Parathyroid adenoma (tissue), 2 donors: ENCODE measurements at regions not wholly inside any gene's neighbourhood (a gene's known extent, or its start where the extent isn't known, plus 50 kb on each side); places are given as distances from the start of the nearest gene placed in this dataset.

Experiments
- H2AFZ ChIP-seq: fragments of 300-600 bp; sonication (generic); one replicate; pipeline ENCODE4 v1.7.0; 2017; ENCODE audit warnings: antibody characterized with exemption, mild to moderate bottlenecking
- H3K27ac ChIP-seq: fragments of 300-600 bp; sonication (generic); one replicate; pipeline ENCODE4 v1.7.0; 2017
- H3K27me3 ChIP-seq: fragments of 300-600 bp; sonication (generic); one replicate; pipeline ENCODE4 v1.7.0; 2017; ENCODE audit warnings: low read length; ENCODE audit not compliant: control insufficient read depth, insufficient read depth
- H3K36me3 ChIP-seq: fragments of 300-600 bp; sonication (generic); one replicate; pipeline ENCODE4 v1.7.0; 2017; ENCODE audit warnings: low read length; ENCODE audit not compliant: control insufficient read depth, insufficient read depth
- H3K4me1 ChIP-seq: fragments of 300-600 bp; sonication (generic); one replicate; pipeline ENCODE4 v1.7.0; 2017; ENCODE audit warnings: control low read depth
- H3K4me2 ChIP-seq: fragments of 300-600 bp; sonication (generic); one replicate; pipeline ENCODE4 v1.7.0; 2017; ENCODE audit warnings: low read length
- H3K4me3 ChIP-seq: fragments of 300-600 bp; sonication (generic); one replicate; pipeline ENCODE4 v1.7.0; 2017; ENCODE audit warnings: low read depth, low read length
- H3K79me2 ChIP-seq: fragments of 300-600 bp; sonication (generic); one replicate; pipeline ENCODE4 v1.7.0; 2017; ENCODE audit warnings: control low read depth
- H3K9ac ChIP-seq: fragments of 300-600 bp; sonication (generic); one replicate; pipeline ENCODE4 v1.7.0; 2017; ENCODE audit warnings: mild to moderate bottlenecking
- H3K9me3 ChIP-seq: fragments of 300-600 bp; sonication (generic); one replicate; pipeline ENCODE4 v1.7.0; 2017; ENCODE audit warnings: low read length; ENCODE audit not compliant: control insufficient read depth
- TF ChIP-seq, protein P1 (sequence below): fragments of 300-600 bp; sonication (generic); IDR thresholded peaks from one replicate; pipeline ENCODE4 v1.7.0; 2017; ENCODE audit warnings: antibody characterized with exemption, mild to moderate bottlenecking
- donor health status: primary hyperparathyroidism.

DNA sequence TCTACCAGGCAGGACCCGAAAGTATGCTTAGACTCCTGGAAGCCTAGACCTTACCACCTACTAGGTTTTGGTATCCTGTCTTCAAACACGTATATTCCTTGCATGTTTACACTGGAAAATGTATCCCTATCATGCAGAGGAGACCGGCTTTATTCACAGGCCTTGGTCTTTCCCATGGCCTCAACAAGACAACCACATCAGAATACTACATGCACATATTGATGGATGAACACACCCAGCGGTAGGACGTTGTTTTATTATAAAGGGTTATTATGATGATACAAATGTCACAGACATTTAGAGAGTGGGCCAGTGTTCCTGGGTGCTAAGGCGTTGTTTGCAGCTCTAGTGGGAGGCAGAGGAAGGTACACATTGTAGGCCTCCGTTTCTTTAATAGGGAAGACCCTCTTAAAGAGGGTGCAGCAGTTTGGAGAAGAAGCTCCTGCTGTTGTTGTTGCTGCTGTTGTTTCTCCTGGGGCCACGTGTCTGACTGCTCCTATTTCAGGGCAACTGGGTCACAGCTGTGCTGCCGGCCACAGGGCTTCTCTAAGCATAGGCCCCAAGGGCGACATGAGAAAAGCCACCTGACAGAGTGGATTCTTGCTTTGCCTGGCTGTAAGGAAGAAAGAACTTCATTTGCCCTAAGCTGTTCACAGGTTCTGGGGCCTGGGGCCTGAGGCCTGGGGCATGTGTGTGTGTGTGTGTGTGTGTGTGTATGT lies 98.3 kb upstream of the SASH1 start:
- H3K27me3 ChIP-seq: no peaks in the 10 kb centered on the region
- H3K79me2 ChIP-seq: no peaks in the 10 kb centered on the region
- no peaks in the 10 kb centered on the region for H3K9me3 ChIP-seq
- no peaks in the 10 kb centered on the region for H3K36me3 ChIP-seq
- H3K4me3 ChIP-seq: no peak overlapping the region
- TF ChIP-seq, protein P1, sequence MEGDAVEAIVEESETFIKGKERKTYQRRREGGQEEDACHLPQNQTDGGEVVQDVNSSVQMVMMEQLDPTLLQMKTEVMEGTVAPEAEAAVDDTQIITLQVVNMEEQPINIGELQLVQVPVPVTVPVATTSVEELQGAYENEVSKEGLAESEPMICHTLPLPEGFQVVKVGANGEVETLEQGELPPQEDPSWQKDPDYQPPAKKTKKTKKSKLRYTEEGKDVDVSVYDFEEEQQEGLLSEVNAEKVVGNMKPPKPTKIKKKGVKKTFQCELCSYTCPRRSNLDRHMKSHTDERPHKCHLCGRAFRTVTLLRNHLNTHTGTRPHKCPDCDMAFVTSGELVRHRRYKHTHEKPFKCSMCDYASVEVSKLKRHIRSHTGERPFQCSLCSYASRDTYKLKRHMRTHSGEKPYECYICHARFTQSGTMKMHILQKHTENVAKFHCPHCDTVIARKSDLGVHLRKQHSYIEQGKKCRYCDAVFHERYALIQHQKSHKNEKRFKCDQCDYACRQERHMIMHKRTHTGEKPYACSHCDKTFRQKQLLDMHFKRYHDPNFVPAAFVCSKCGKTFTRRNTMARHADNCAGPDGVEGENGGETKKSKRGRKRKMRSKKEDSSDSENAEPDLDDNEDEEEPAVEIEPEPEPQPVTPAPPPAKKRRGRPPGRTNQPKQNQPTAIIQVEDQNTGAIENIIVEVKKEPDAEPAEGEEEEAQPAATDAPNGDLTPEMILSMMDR: no peak
- H3K27ac ChIP-seq: no peak overlapping the region
- no peak overlapping the region for H2AFZ ChIP-seq
- no peaks in the 10 kb centered on the region for H3K4me1 ChIP-seq
- no peak overlapping the region for H3K9ac ChIP-seq
- H3K4me2 ChIP-seq: no peak overlapping the region

DNA sequence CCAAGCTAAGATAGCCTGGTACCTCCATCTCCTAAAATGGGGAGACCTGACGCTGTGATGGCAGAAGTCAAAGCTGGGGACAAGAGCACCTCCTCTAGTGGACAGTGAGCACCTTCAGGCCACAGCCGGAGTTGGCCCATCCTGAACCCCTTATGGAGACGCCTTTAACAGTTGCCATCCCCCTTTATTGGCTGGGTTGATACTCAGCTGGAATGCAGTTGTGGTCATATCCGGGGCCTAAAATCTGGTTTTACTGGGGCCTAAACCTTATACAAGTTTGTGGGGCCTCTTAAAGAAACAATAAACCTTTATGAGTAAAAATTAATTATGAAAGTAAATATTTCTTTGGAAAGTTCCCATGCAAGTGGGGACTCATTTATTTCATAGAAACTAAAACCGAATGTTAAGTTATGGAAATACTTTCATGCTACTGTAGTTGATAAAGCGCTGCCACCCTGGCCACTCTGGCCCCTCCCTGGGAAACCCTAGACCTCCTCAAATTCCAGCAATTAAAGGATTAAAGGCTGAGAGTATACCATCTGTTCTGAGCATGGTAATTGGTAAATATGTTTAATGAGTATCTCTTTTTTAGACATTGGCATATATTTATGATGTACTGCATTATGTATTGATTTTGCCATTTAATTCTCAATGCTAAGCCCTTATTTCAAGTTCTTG lies 95.1 kb upstream of the SASH1 start:
- Histone ChIP-seq H3K79me2 (no peaks in the 10 kb centered on the region), H3K9ac (no peak overlapping the region), H3K4me1 (peaks cover 5% of the 10 kb centered on the region), H3K9me3 (no peaks in the 10 kb centered on the region), H3K27me3 (no peaks in the 10 kb centered on the region), H3K27ac (no peak overlapping the region), H3K4me3 (no peak overlapping the region), H2AFZ (no peak overlapping the region), H3K4me2 (no peak overlapping the region), H3K36me3 (no peaks in the 10 kb centered on the region)
- TF ChIP-seq, protein P1: no peak

DNA sequence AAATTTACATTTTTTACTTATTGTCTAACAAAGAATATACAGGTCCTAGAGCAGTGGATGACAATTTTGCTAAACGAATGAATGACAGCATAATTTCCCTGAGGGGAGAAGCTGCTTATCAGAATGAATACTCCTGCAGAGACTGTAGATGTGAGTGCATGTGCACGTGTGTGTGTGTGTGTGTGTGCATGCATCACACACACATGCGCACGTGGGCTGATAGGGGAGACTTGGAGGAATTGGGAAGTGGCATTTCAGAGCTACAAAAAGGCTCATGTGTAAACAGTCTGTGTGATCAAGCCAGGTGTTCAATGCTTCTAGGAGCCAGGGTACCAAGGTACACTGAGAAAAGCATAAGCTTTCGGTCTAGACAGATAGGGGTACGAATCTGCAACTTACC lies 93.5 kb upstream of the SASH1 start:
- Histone ChIP-seq H3K9me3 (no peaks in the 10 kb centered on the region), H3K9ac (no peak overlapping the region), H3K36me3 (no peaks in the 10 kb centered on the region), H3K27me3 (no peaks in the 10 kb centered on the region), H2AFZ (no peak overlapping the region), H3K4me3 (no peak overlapping the region), H3K27ac (no peak overlapping the region), H3K4me1 (peaks cover 5% of the 10 kb centered on the region), H3K79me2 (no peaks in the 10 kb centered on the region), H3K4me2 (no peak overlapping the region)
- TF ChIP-seq, protein P1: no peak

DNA sequence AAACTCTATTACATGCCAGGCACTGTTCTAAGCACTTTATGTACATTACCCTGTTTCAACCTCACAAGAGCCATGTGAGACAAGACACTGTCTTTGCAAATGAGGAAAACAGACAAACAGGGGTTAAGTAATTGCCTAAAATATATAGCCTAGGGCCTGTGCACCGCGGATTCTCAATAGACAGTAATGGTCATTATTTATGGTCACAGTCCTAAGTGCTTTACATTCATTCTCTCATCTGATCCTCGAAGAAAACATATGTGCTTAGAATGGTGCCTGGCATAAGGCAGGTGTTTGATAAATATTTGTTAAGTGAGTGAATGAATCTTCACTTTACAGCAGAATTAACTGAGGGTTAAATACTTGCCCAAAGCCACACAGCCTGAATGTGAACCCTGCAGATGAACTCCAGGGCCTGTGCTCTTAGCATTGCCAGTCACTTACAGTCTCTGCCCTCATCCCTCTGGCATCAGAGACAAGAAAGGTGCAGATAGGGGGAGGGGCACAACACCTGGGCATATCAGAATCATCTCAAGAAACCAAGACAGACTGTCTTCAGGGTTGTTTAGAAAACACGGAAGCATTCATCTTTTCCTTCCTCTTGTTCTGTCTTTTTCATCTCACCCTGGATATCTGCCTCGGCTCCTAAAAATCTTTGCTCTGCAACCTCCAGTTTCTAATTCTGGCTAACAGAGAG lies 92.8 kb upstream of the SASH1 start:
- no peaks in the 10 kb centered on the region for H3K36me3 ChIP-seq
- H3K79me2 ChIP-seq: no peaks in the 10 kb centered on the region
- H3K27ac ChIP-seq: no peak overlapping the region
- H2AFZ ChIP-seq: peak overlapping the region; percentile 16
- peaks cover 5% of the 10 kb centered on the region for H3K4me1 ChIP-seq
- H3K27me3 ChIP-seq: no peaks in the 10 kb centered on the region
- H3K4me3 ChIP-seq: no peak overlapping the region
- H3K9me3 ChIP-seq: no peaks in the 10 kb centered on the region
- H3K9ac ChIP-seq: no peak overlapping the region
- TF ChIP-seq, protein P1: no peak
- no peak overlapping the region for H3K4me2 ChIP-seq
